ENCODE measurements at regions not wholly inside any gene's neighbourhood (a gene's known extent, or its start where the extent isn't known, plus 50 kb on each side); places are given as distances from the start of the nearest gene placed in this dataset.
"Not testable (repeated sequence)": the region's sequence is repeated elsewhere in the genome, so short reads cannot be mapped to it uniquely, and the experiment has no call there.

DNA sequence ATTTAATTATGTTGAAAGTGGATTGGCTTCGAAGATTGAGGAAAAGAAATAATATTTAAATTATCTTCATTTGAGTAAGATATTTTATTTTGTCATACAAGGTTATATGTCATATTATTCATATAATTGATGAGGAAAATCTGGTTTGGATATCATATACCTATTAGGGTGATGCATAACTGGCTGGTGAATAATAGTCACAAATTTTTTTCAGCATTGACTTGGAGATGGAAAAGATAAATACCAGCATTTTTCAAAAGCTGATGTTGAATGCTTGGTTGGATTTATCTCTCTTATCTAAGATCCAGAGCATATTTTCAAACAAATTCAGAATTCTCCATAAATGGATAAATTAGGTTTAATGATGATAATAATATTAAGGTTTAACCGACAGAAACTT, 93.5 kb upstream of the SLIT2 start:
- DNase-seq (ENCODE audit: low read depth, low spot score): no peak
- H3K9me3 ChIP-seq (ENCODE audit: control insufficient read depth, insufficient read depth, low read length): no peaks in the 10 kb centered on the region
- CTCF ChIA-PET: no interaction called here
- TF ChIP-seq, protein P1, sequence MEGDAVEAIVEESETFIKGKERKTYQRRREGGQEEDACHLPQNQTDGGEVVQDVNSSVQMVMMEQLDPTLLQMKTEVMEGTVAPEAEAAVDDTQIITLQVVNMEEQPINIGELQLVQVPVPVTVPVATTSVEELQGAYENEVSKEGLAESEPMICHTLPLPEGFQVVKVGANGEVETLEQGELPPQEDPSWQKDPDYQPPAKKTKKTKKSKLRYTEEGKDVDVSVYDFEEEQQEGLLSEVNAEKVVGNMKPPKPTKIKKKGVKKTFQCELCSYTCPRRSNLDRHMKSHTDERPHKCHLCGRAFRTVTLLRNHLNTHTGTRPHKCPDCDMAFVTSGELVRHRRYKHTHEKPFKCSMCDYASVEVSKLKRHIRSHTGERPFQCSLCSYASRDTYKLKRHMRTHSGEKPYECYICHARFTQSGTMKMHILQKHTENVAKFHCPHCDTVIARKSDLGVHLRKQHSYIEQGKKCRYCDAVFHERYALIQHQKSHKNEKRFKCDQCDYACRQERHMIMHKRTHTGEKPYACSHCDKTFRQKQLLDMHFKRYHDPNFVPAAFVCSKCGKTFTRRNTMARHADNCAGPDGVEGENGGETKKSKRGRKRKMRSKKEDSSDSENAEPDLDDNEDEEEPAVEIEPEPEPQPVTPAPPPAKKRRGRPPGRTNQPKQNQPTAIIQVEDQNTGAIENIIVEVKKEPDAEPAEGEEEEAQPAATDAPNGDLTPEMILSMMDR (IDR thresholded peaks at IDR 0.05; ENCODE audit: low read depth, low read length): no peak
- no peak overlapping the region for H3K4me3 ChIP-seq (ENCODE audit: low read depth, low read length)
- H3K27ac ChIP-seq (ENCODE audit: low read depth, low read length): no peak overlapping the region
- no peaks in the 10 kb centered on the region for H3K27me3 ChIP-seq (ENCODE audit: control insufficient read depth, insufficient read depth, low read length)
- POLR2A ChIA-PET: no interaction called here

DNA sequence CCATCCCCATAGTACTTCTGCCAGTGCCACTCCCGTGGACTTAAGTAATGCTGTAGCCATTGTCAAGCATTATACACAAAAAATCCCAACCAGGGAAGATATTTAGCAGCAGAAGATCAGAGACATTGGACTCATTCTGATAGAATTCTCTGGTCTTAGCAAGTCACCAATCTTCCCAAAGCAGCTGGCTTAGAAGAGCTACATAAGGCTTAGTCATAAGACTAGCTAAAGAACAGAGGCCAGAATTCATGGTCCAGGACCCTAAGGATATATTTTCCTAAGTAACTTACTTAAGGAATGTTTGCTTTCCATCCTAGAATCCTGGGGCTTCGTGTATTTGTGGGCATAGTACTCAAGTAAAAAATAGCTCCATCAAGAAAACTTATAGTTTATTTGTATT, 100.3 kb upstream of the SLIT2 start:
- POLR2A ChIA-PET: no interaction called here
- no peaks in the 10 kb centered on the region for H3K9me3 ChIP-seq (ENCODE audit: control insufficient read depth, insufficient read depth, low read length)
- H3K4me3 ChIP-seq (ENCODE audit: low read depth, low read length): no peak overlapping the region
- CTCF ChIA-PET: no interaction called here
- TF ChIP-seq, protein P1 (IDR thresholded peaks at IDR 0.05; ENCODE audit: low read depth, low read length): no peak
- no peak overlapping the region for H3K27ac ChIP-seq (ENCODE audit: low read depth, low read length)
- H3K27me3 ChIP-seq (ENCODE audit: control insufficient read depth, insufficient read depth, low read length): no peaks in the 10 kb centered on the region
- DNase-seq (ENCODE audit: low read depth, low spot score): no peak

DNA sequence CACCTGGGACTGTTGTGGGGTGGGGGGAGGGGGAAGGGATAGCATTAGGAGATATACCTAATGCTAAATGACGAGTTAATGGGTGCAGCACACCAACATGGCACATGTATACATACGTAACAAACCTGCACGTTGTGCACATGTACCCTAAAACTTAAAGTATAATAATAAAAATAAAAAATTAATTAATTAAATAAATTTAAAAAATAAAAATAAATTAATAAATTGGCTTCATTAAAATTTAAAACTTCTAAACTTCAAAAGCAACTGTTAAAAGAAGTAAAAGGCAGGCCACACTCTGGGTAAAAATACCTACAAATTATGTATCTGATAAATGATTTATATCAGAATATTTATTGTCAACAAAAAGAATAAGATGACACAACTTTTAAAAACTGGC, 102.6 kb upstream of the SLIT2 start:
- DNase-seq (ENCODE audit: low read depth, low spot score); CTCF ChIA-PET; H3K27me3 ChIP-seq (ENCODE audit: control insufficient read depth, insufficient read depth, low read length); POLR2A ChIA-PET; H3K9me3 ChIP-seq (ENCODE audit: control insufficient read depth, insufficient read depth, low read length); H3K4me3 ChIP-seq (ENCODE audit: low read depth, low read length); H3K27ac ChIP-seq (ENCODE audit: low read depth, low read length): not testable (repeated sequence)

DNA sequence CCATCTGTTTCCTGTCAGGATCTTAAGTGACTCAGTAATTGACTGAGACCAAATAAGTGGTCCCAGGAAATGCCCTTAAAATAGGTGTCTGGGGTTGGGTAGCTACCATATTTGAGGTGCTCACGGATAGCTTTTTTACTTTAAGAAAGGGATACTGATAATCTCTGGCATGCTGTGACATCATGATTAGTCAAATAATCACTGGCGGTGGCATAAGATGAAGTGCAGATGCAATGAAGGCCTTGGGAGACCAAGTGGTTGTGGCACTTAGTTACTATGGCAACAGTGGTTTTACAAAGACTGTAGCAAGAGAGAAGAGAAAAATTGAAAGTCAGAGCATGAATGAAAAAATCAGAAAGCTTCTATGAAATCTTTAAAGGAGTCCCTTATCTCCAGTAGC, 114.5 kb upstream of the SLIT2 start:
- TF ChIP-seq, protein P1 (IDR thresholded peaks at IDR 0.05; ENCODE audit: low read depth, low read length): no peak
- CTCF ChIA-PET: no interaction called here
- H3K27ac ChIP-seq (ENCODE audit: low read depth, low read length): no peak overlapping the region
- DNase-seq (ENCODE audit: low read depth, low spot score): no peak
- POLR2A ChIA-PET: no interaction called here
- no peak overlapping the region for H3K4me3 ChIP-seq (ENCODE audit: low read depth, low read length)
- no peaks in the 10 kb centered on the region for H3K9me3 ChIP-seq (ENCODE audit: control insufficient read depth, insufficient read depth, low read length)
- H3K27me3 ChIP-seq (ENCODE audit: control insufficient read depth, insufficient read depth, low read length): no peaks in the 10 kb centered on the region

DNA sequence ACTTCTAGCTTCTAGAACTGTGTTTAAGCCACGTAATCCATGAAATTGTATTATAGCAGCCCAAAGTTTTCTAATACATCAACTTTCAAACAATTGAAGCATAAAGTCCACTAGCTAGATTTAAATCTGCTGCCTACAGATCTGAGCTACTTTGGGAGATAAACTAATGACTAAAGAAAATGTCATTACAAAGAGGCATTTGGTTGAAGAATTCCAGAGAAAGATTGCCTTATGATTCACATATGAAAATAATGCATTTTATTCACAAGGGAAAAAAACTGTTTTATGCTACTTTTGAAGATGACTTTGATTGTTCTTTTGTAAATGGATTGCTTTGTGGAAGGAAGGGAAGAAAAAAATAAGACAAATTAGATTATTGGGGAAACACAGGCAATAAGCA, 124.1 kb upstream of the SLIT2 start:
- Histone ChIP-seq H3K4me3 (ENCODE audit: low read depth, low read length) (no peak overlapping the region), H3K27ac (ENCODE audit: low read depth, low read length) (no peak overlapping the region), H3K9me3 (ENCODE audit: control insufficient read depth, insufficient read depth, low read length) (no peaks in the 10 kb centered on the region), H3K27me3 (ENCODE audit: control insufficient read depth, insufficient read depth, low read length) (no peaks in the 10 kb centered on the region)
- POLR2A ChIA-PET: no interaction called here
- CTCF ChIA-PET: no interaction called here
- TF ChIP-seq, protein P1 (IDR thresholded peaks at IDR 0.05; ENCODE audit: low read depth, low read length): no peak
- no peak for DNase-seq (ENCODE audit: low read depth, low spot score)

DNA sequence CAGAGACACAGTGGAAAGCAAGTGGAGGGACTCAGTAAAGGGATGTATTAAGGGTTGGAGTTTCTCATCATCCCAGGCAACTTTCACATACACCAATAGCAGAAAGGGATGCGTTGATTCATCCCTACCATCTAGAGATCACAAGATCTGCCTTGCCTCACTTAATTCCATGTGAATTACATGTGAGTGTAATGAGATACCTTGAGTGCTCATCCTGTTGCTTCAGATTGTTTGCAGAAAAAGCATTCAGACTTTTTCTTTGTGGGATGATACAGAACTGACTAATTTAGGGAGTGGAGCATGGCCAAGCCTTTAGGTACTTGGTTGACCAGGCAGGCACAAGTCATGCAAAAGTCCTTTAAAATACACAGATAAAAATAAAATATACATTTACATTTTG, 124.8 kb upstream of the SLIT2 start:
- ChIA-PET CTCF (no interaction called here), POLR2A (no interaction called here)
- no peaks in the 10 kb centered on the region for H3K27me3 ChIP-seq (ENCODE audit: control insufficient read depth, insufficient read depth, low read length)
- DNase-seq (ENCODE audit: low read depth, low spot score): peak; percentile 56
- H3K4me3 ChIP-seq (ENCODE audit: low read depth, low read length): no peak overlapping the region
- TF ChIP-seq, protein P1 (IDR thresholded peaks at IDR 0.05; ENCODE audit: low read depth, low read length): no peak
- H3K9me3 ChIP-seq (ENCODE audit: control insufficient read depth, insufficient read depth, low read length): no peaks in the 10 kb centered on the region
- H3K27ac ChIP-seq (ENCODE audit: low read depth, low read length): peak overlapping the region; percentile 65
